A549 (cell line): ENCODE measurements at regions not wholly inside any gene's neighbourhood (a gene's known extent, or its start where the extent isn't known, plus 50 kb on each side); places are given as distances from the start of the nearest gene placed in this dataset.

Source experiments
- CHD4 ChIP-seq: fragments of 200-600 bp; sonication (generic); IDR thresholded peaks from 2 replicates; pipeline ENCODE4 v1.6.1; 2016; ENCODE audit warnings: antibody characterized with exemption, mild to moderate bottlenecking, borderline replicate concordance
- FOSL2 ChIP-seq, 2 experiments: fragments of 450-650 bp in 1 of 2; fragments of >200 bp in 1 of 2; sonication (Bioruptor Twin) in 1 of 2; formaldehyde crosslinking; IDR thresholded peaks; 2 replicates each; pipeline versions ENCODE4 v1.5.0 to v1.6.1; 2016 to 2020; ENCODE audit warnings: mild to moderate bottlenecking in 1 of 2, moderate library complexity in 1 of 2
- HDAC2 ChIP-seq: fragments of 200-600 bp; sonication (generic); IDR thresholded peaks from 2 replicates; pipeline ENCODE4 v1.6.1; 2016
- MAZ ChIP-seq: fragments of 150-350 bp; IDR thresholded peaks from 2 replicates; pipeline ENCODE4 v1.6.1; 2014; ENCODE audit warnings: antibody characterized with exemption, low read depth, low read length, borderline replicate concordance
- POLR2A ChIP-seq: IDR thresholded peaks from 2 replicates; pipeline ENCODE4 v1.6.1; 2012; ENCODE audit warnings: mild to moderate bottlenecking, low read length
- RNF2 ChIP-seq: fragments of 200-600 bp; sonication (generic); IDR thresholded peaks from 2 replicates; pipeline ENCODE4 v1.6.1; 2016; ENCODE audit warnings: low read depth, mild to moderate bottlenecking, antibody characterized with exemption, moderate library complexity, borderline replicate concordance
- ZNF302 ChIP-seq: fragments of 250-450 bp; sonication (Bioruptor Pico); IDR thresholded peaks from 2 replicates; pipeline ENCODE4 v1.9.0; 2021; ENCODE audit warnings: inconsistent platforms, mild to moderate bottlenecking, moderate library complexity
- TF ChIP-seq, protein P1 (sequence below): fragments of >200 bp; sonication (Bioruptor Twin); formaldehyde crosslinking; IDR thresholded peaks from 3 replicates; pipeline ENCODE4 v1.5.1; 2016

DNA sequence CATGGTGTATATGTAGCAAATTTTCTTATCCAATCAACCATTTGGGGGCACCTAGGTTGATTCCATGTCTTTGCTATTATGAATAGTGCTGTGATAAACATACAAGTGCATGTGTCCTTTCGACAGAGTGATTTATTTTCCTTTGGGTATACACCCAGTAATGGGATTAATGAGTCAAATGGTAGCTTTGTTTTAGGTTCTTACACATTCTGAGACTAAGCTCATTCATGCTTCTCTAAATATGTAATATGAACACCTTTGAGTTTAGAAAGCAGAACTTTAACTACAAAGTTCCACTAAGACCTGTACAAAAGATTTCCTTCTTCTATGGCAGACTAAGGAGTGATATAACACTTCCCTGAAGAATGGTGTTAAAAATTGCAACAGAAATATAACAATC, 627.0 kb downstream of the KCNA4 start:
- TF ChIP-seq POLR2A (no peak), ZNF302 (CRISPR knock-in tag) (no peak), CHD4 (no peak), RNF2 (no peak), MAZ (no peak), HDAC2 (no peak), FOSL2 (IDR thresholded peaks at IDR 0.05) (no peak), FOSL2 (CRISPR knock-in tag; IDR thresholded peaks at IDR 0.05) (no peak)
- TF ChIP-seq, protein P1, sequence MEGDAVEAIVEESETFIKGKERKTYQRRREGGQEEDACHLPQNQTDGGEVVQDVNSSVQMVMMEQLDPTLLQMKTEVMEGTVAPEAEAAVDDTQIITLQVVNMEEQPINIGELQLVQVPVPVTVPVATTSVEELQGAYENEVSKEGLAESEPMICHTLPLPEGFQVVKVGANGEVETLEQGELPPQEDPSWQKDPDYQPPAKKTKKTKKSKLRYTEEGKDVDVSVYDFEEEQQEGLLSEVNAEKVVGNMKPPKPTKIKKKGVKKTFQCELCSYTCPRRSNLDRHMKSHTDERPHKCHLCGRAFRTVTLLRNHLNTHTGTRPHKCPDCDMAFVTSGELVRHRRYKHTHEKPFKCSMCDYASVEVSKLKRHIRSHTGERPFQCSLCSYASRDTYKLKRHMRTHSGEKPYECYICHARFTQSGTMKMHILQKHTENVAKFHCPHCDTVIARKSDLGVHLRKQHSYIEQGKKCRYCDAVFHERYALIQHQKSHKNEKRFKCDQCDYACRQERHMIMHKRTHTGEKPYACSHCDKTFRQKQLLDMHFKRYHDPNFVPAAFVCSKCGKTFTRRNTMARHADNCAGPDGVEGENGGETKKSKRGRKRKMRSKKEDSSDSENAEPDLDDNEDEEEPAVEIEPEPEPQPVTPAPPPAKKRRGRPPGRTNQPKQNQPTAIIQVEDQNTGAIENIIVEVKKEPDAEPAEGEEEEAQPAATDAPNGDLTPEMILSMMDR = no peak
